Right lobe of liver (tissue), 4 donors: ENCODE measurements at regions not wholly inside any gene's neighbourhood (a gene's known extent, or its start where the extent isn't known, plus 50 kb on each side); places are given as distances from the start of the nearest gene placed in this dataset.

Experiments
- CTCF ChIP-seq, 4 donors: fragments of 200-600 bp in 3 of 4; fragments of 450-650 bp in 1 of 4; IDR thresholded peaks; one replicate each; pipeline versions ENCODE4 v1.5.1 to v1.8.0; 2016 to 2022; ENCODE audit warnings: antibody characterized with exemption in 4 of 4, mild to moderate bottlenecking in 2 of 4
- POLR2A ChIP-seq: fragments of 450-650 bp; IDR thresholded peaks from one replicate; pipeline ENCODE4 v1.6.1; 2017; ENCODE audit warnings: antibody characterized with exemption, mild to moderate bottlenecking
- donor health status: DM: no; HTN: no; CAD: no.
- donor health status: DM: no; HTN: no; CAD: no.
- donor health status: DM: no; HTN: yes; CAD: no.

GRCh38 chr4:133513901-133514300, 364.8 kb downstream of the PCDH10 start:
- no peak for TF ChIP-seq CTCF (IDR thresholded peaks at IDR 0.05)
- TF ChIP-seq POLR2A, result no peak
